Body of pancreas (tissue), 4 donors: ENCODE measurements at regions not wholly inside any gene's neighbourhood (a gene's known extent, or its start where the extent isn't known, plus 50 kb on each side); places are given as distances from the start of the nearest gene placed in this dataset.

Experiments
- ATAC-seq: fragments of 150-250 bp; one replicate; pipeline ENCODE4 v1.9.1; 2016
- DNase-seq, 4 donors: peaks; one replicate each; pipeline ENCODE4 v3.0.0-alpha.2; 2019
- H3K27ac ChIP-seq, 4 donors: fragments of 200-600 bp; sonication (generic); 1 replicate in 3 of 4; 2 replicates in 1 of 4; pipeline versions ENCODE4 v1.5.1 to v1.6.1; 2016 to 2019; ENCODE audit warnings: mild to moderate bottlenecking in 1 of 4, mixed read lengths in 1 of 4, moderate library complexity in 1 of 4
- H3K27me3 ChIP-seq, 2 donors: fragments of 200-600 bp; sonication (generic); one replicate each; pipeline ENCODE4 v1.6.0; 2016; ENCODE audit warnings: mild to moderate bottlenecking in 1 of 2
- H3K36me3 ChIP-seq, 2 donors: fragments of 200-600 bp; sonication (generic); replicated peaks in 1 of 2; 2 replicates each; pipeline ENCODE4 v1.5.1; 2016; ENCODE audit warnings: low read depth in 2 of 2; ENCODE audit not compliant: insufficient read depth in 1 of 2
- H3K4me1 ChIP-seq: fragments of 200-600 bp; sonication (generic); one replicate; pipeline ENCODE4 v1.6.0; 2016
- H3K4me3 ChIP-seq, 2 donors: fragments of 200-600 bp; sonication (generic); 1 replicate in 1 of 2; 2 replicates in 1 of 2; pipeline ENCODE4 v1.5.1; 2016 to 2019
- H3K9me3 ChIP-seq, 3 donors: fragments of 200-600 bp; sonication (generic); 1 replicate in 2 of 3; 2 replicates in 1 of 3; pipeline ENCODE4 v1.5.1; 2016
- POLR2A ChIP-seq, 3 donors: fragments of 450-650 bp; IDR thresholded peaks; one replicate each; pipeline ENCODE4 v1.6.1; 2016; ENCODE audit warnings: antibody characterized with exemption in 3 of 3, mild to moderate bottlenecking in 2 of 3
- WGBS, 2 donors: methylation state at CpG; one replicate each; pipeline ENCODE4 v1.1.5; 2017; 5-methylcytosine and 5-hydroxymethylcytosine counted together
- intact Hi-C: fragments of 100-400 bp; cut with DNase I; formaldehyde crosslinking; loops from one replicate; pipeline ENCODE4 v1.15.1; 2023
- TF ChIP-seq, protein P1 (sequence below), 7 experiments: fragments of 450-650 bp in 4 of 7; fragments of 200-600 bp in 3 of 7; sonication (generic) in 3 of 7; IDR thresholded peaks; one replicate each; pipeline ENCODE4 v1.5.1; 2016 to 2019; ENCODE audit warnings: antibody characterized with exemption in 7 of 7

DNA sequence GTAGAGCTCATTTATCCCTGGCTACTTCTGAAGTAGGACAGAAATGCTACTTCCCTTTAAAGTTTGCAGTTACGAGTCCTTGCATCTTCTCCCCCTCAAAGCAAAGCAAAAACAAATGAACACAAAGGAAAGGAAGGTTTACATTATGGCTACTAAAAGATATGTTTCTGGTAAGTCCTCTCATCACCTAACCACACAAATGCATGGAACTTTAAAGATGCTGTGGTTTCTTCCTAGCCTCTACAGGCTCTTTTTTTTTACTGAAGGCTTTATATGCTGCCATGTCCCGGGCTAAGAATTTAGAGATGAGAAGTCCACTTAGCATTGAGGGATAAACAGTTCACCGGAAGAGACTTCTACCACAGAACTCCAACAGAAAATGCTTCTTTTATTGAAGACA, 291.2 kb downstream of the SS18 start:
- TF ChIP-seq POLR2A (IDR thresholded peaks at IDR 0.05): no peak
- TF ChIP-seq, protein P1, sequence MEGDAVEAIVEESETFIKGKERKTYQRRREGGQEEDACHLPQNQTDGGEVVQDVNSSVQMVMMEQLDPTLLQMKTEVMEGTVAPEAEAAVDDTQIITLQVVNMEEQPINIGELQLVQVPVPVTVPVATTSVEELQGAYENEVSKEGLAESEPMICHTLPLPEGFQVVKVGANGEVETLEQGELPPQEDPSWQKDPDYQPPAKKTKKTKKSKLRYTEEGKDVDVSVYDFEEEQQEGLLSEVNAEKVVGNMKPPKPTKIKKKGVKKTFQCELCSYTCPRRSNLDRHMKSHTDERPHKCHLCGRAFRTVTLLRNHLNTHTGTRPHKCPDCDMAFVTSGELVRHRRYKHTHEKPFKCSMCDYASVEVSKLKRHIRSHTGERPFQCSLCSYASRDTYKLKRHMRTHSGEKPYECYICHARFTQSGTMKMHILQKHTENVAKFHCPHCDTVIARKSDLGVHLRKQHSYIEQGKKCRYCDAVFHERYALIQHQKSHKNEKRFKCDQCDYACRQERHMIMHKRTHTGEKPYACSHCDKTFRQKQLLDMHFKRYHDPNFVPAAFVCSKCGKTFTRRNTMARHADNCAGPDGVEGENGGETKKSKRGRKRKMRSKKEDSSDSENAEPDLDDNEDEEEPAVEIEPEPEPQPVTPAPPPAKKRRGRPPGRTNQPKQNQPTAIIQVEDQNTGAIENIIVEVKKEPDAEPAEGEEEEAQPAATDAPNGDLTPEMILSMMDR (IDR thresholded peaks at IDR 0.05): no peak
- no peak overlapping the region for H3K27ac ChIP-seq
- no peaks in the 10 kb centered on the region for H3K27me3 ChIP-seq
- no peak overlapping the region for H3K4me3 ChIP-seq
- H3K4me1 ChIP-seq: no peaks in the 10 kb centered on the region
- DNase-seq: no peak
- no peak for ATAC-seq
- no peaks in the 10 kb centered on the region for H3K9me3 ChIP-seq
- H3K36me3 ChIP-seq: no peaks in the 10 kb centered on the region
- intact Hi-C loops: no loop called here
- 73 to 74% methylated on average over 3 of the region's 3 CpGs for WGBS, 2 donors

DNA sequence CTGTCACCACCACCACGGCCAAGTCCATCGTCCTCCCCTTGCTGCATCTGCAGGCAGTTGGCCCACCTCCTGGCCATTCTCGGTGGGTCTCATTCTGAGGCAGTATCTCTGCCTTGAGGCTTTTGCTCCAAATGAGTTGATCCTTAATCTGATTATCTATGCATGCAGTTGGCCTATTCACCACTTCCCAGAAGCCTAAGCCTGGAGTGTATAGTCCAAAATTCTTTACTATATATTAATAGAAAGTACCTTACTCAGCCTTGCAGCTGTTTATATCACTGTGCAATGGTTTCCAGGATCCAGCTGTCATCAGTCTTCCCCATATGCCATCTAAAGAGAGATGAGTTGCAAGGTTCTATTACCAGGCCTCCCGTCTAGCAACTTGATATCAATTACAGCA, 292.4 kb downstream of the SS18 start:
- WGBS, 2 donors: 66 to 69% methylated on average over 4 of the region's 4 CpGs
- intact Hi-C loops: no loop called here
- no peaks in the 10 kb centered on the region for H3K9me3 ChIP-seq
- TF ChIP-seq POLR2A (IDR thresholded peaks at IDR 0.05): no peak
- TF ChIP-seq, protein P1 (IDR thresholded peaks at IDR 0.05): no peak
- no peaks in the 10 kb centered on the region for H3K27me3 ChIP-seq
- H3K36me3 ChIP-seq: no peaks in the 10 kb centered on the region
- H3K4me1 ChIP-seq: no peaks in the 10 kb centered on the region
- H3K4me3 ChIP-seq: no peak overlapping the region
- DNase-seq (no peak), ATAC-seq (no peak)
- no peak overlapping the region for H3K27ac ChIP-seq

DNA sequence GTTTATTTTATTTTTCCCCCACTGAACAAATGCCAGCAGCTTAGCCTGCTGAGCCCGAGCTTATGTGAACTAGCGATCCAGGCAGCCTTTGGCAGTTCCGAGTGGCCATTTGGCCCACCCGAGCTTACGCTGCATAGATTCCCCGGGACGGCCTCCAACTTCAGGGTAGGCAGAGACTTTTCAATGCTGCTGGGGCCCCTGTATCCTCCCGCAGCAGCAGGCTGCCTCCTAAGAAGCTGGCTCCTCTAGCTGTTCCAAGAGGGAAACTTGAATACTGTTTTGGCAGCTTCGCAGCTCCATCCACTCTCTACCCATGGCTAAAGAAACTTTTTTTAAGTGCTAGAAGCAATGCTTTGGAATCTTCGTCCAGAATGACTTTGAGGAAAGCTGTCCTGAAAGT, 295.2 kb downstream of the SS18 start:
- Histone ChIP-seq H3K27ac (no peak overlapping the region), H3K4me3 (no peak overlapping the region), H3K27me3 (no peaks in the 10 kb centered on the region), H3K4me1 (no peaks in the 10 kb centered on the region), H3K9me3 (no peaks in the 10 kb centered on the region), H3K36me3 (no peaks in the 10 kb centered on the region)
- ATAC-seq: no peak
- DNase-seq: no peak
- intact Hi-C loops: no loop called here
- 59 to 72% methylated on average over 4 to 10 of the region's 10 CpGs for WGBS, 2 donors
- TF ChIP-seq, protein P1 (IDR thresholded peaks at IDR 0.05): no peak
- TF ChIP-seq POLR2A (IDR thresholded peaks at IDR 0.05): no peak

DNA sequence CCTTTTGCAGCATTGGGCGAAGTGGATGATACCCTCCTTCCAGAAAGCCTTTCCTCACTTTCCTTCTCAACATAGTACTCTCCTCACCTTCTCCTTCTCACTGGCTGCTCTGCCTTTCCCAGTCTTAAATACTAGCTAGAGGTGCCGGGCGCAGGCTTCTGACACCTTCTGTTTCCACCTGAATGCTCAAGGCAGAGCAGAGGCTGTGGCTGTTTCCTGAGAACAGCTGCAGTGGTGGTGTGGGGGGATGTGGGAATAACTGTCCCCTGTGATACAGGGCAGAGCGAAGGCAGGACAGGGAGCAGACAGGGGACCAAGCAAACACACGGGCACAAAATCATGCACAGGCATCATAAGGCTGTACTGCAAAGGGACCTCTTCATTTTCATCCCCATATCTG, 303.1 kb downstream of the SS18 start:
- no peak overlapping the region for H3K27ac ChIP-seq
- no peaks in the 10 kb centered on the region for H3K9me3 ChIP-seq
- ATAC-seq (no peak), DNase-seq (no peak)
- WGBS, 2 donors: 62 to 82% methylated on average over 5 of the region's 5 CpGs
- no peaks in the 10 kb centered on the region for H3K36me3 ChIP-seq
- H3K27me3 ChIP-seq: no peaks in the 10 kb centered on the region
- TF ChIP-seq POLR2A (IDR thresholded peaks at IDR 0.05): no peak
- TF ChIP-seq, protein P1 (IDR thresholded peaks at IDR 0.05): no peak
- no peaks in the 10 kb centered on the region for H3K4me1 ChIP-seq
- intact Hi-C loops: no loop called here
- no peak overlapping the region for H3K4me3 ChIP-seq

DNA sequence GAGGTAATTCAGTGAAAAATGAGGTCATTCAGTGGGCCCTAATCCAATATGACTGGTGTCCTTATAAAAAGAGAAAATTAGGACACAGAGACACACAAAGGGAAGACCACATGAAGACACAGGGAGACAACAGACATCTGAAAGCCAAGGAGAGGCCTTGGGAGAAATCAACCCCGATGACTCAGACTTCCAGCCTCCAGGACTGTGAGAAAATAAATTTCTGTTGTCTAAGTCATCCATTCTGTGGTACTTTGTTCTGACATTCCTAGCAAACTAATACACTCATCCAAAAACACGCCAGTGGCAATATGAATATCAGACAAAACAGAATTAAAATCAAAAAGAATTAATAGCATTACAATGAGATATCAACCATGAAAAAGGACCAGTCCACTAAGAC, 303.7 kb downstream of the SS18 start:
- no peak overlapping the region for H3K27ac ChIP-seq
- DNase-seq (no peak), ATAC-seq (no peak)
- no peaks in the 10 kb centered on the region for H3K4me1 ChIP-seq
- no peak overlapping the region for H3K4me3 ChIP-seq
- no peaks in the 10 kb centered on the region for H3K9me3 ChIP-seq
- WGBS, 2 donors: 62 to 69% methylated on average over 2 of the region's 2 CpGs
- H3K27me3 ChIP-seq: no peaks in the 10 kb centered on the region
- TF ChIP-seq POLR2A (IDR thresholded peaks at IDR 0.05): no peak
- TF ChIP-seq, protein P1 (IDR thresholded peaks at IDR 0.05): no peak
- intact Hi-C loops: no loop called here
- no peaks in the 10 kb centered on the region for H3K36me3 ChIP-seq
